ENCODE measurements at regions not wholly inside any gene's neighbourhood (a gene's known extent, or its start where the extent isn't known, plus 50 kb on each side); places are given as distances from the start of the nearest gene placed in this dataset.

GRCh38 chr6:132168961-132169360, 217.8 kb upstream of the CCN2 start:
- H3K27ac Mint-ChIP-seq = no peak overlapping the region
- peaks cover 18% of the 10 kb centered on the region for H3K9me3 Mint-ChIP-seq
- POLR2A ChIA-PET = no interaction called here
- CTCF ChIA-PET = interaction anchor here (1.0 to 1.3 kb wide), 2 partner anchors 111 to 246 kb away, joined by 3 read pairs; no protein-coding TSS in a partner anchor
- H3K36me3 Mint-ChIP-seq = peaks cover 5% of the 10 kb centered on the region
- DNase-seq (ENCODE audit: low spot score) (no peak), ATAC-seq (no peak)
- peaks cover 11% of the 10 kb centered on the region for H3K27me3 Mint-ChIP-seq (ENCODE audit: low read depth)
- no peak overlapping the region for H3K4me3 Mint-ChIP-seq
- TF ChIP-seq ERG (CRISPR knock-in tag; IDR thresholded peaks at IDR 0.05) (no peak), SMAD3 (CRISPR knock-in tag; IDR thresholded peaks at IDR 0.05; ENCODE audit: borderline replicate concordance) (no peak), ZNF671 (CRISPR knock-in tag; IDR thresholded peaks at IDR 0.05) (no peak), KAT7 (CRISPR knock-in tag; IDR thresholded peaks at IDR 0.05; ENCODE audit: borderline replicate concordance) (no peak), IRF1 (CRISPR knock-in tag; IDR thresholded peaks at IDR 0.05) (no peak), MLX (CRISPR knock-in tag; IDR thresholded peaks at IDR 0.05) (no peak), ZNF121 (CRISPR knock-in tag; IDR thresholded peaks at IDR 0.05) (no peak), ZSCAN18 (CRISPR knock-in tag; IDR thresholded peaks at IDR 0.05) (no peak), NFYB (CRISPR knock-in tag; conservative IDR thresholded peaks at IDR 0.05; ENCODE audit: low read depth) (no peak), TP53 (CRISPR knock-in tag; IDR thresholded peaks at IDR 0.05) (no peak), ZNF425 (CRISPR knock-in tag; conservative IDR thresholded peaks at IDR 0.05) (no peak), EMX1 (CRISPR knock-in tag; IDR thresholded peaks at IDR 0.05) (no peak), MXD4 (CRISPR knock-in tag; IDR thresholded peaks at IDR 0.05; ENCODE audit: borderline replicate concordance) (no peak), SMAD4 (CRISPR knock-in tag; IDR thresholded peaks at IDR 0.05) (no peak), ZNF532 (CRISPR knock-in tag; IDR thresholded peaks at IDR 0.05; ENCODE audit: borderline replicate concordance) (no peak), ARID4B (CRISPR knock-in tag; IDR thresholded peaks at IDR 0.05; ENCODE audit: borderline replicate concordance) (no peak), FOXK1 (CRISPR knock-in tag; IDR thresholded peaks at IDR 0.05) (no peak), RORB (CRISPR knock-in tag; IDR thresholded peaks at IDR 0.05) (no peak)
- H3K4me1 Mint-ChIP-seq = peaks cover 16% of the 10 kb centered on the region
